Chondrocyte (in vitro differentiated cells): ENCODE measurements at regions not wholly inside any gene's neighbourhood (a gene's known extent, or its start where the extent isn't known, plus 50 kb on each side); places are given as distances from the start of the nearest gene placed in this dataset.

Experiments used
- DNase-seq: peaks from one replicate; pipeline ENCODE4 v3.0.0; 2021; ENCODE audit warnings: mixed read lengths, low spot score
- H3K27ac Mint-ChIP-seq: one replicate; pipeline ENCODE4 v1.8.0; 2021; ENCODE audit warnings: mild to moderate bottlenecking, moderate library complexity, mixed read lengths; ENCODE audit not compliant: unreplicated experiment
- H3K27me3 Mint-ChIP-seq: 2 replicates; pipeline ENCODE4 v1.8.0; 2021; ENCODE audit warnings: low read depth, mixed read lengths
- H3K36me3 Mint-ChIP-seq: 2 replicates; pipeline ENCODE4 v1.8.0; 2021; ENCODE audit warnings: low read depth, mixed read lengths
- H3K4me1 Mint-ChIP-seq: 2 replicates; pipeline ENCODE4 v1.8.0; 2021; ENCODE audit warnings: low read depth, mild to moderate bottlenecking, mixed read lengths
- H3K4me3 Mint-ChIP-seq: one replicate; pipeline ENCODE4 v1.8.0; 2021; ENCODE audit warnings: mild to moderate bottlenecking, moderate library complexity, mixed read lengths; ENCODE audit not compliant: unreplicated experiment
- H3K9me3 Mint-ChIP-seq: 2 replicates; pipeline ENCODE4 v1.8.0; 2021; ENCODE audit warnings: low read depth, mixed read lengths
- CTCF ChIP-seq: fragments of 200-600 bp; sonication (generic); IDR thresholded peaks from 2 replicates; pipeline ENCODE4 v1.5.0; 2021; ENCODE audit warnings: antibody characterized with exemption, mild to moderate bottlenecking, moderate library complexity

- Mint-ChIP-seq H3K27me3 (peaks cover 68% of the 10 kb centered on the region), H3K4me3 (no peak overlapping the region), H3K36me3 (peaks cover 6% of the 10 kb centered on the region), H3K9me3 (peaks cover 13% of the 10 kb centered on the region), H3K27ac (no peak overlapping the region), H3K4me1 (no peaks in the 10 kb centered on the region)
- no peak for TF ChIP-seq CTCF
- DNase-seq: no peak
Measured at GRCh38 chr1:229048896-229049295, 222.0 kb upstream of the RAB4A start.

- no peak overlapping the region for H3K27ac Mint-ChIP-seq
- TF ChIP-seq CTCF: no peak
- no peak for DNase-seq
- H3K9me3 Mint-ChIP-seq: peaks cover 7% of the 10 kb centered on the region
- H3K27me3 Mint-ChIP-seq: peaks cover 29% of the 10 kb centered on the region
- H3K4me1 Mint-ChIP-seq: peaks cover 18% of the 10 kb centered on the region
- H3K4me3 Mint-ChIP-seq: no peak overlapping the region
- H3K36me3 Mint-ChIP-seq: no peaks in the 10 kb centered on the region
Measured at GRCh38 chr1:229056046-229056445, 214.9 kb upstream of the RAB4A start.

- no peaks in the 10 kb centered on the region for H3K9me3 Mint-ChIP-seq
- TF ChIP-seq CTCF: no peak
- peaks cover 18% of the 10 kb centered on the region for H3K4me1 Mint-ChIP-seq
- no peak for DNase-seq
- H3K36me3 Mint-ChIP-seq: no peaks in the 10 kb centered on the region
- H3K27me3 Mint-ChIP-seq: peaks cover 20% of the 10 kb centered on the region
- no peak overlapping the region for H3K4me3 Mint-ChIP-seq
- no peak overlapping the region for H3K27ac Mint-ChIP-seq
Measured at GRCh38 chr1:229058111-229058561, 212.8 kb upstream of the RAB4A start.

GRCh38 chr1:229058729-229059128, 212.2 kb upstream of the RAB4A start:
- Mint-ChIP-seq H3K36me3 (no peaks in the 10 kb centered on the region), H3K4me3 (no peak overlapping the region), H3K9me3 (no peaks in the 10 kb centered on the region), H3K27ac (no peak overlapping the region), H3K27me3 (peaks cover 14% of the 10 kb centered on the region), H3K4me1 (peaks cover 18% of the 10 kb centered on the region)
- no peak for DNase-seq
- no peak for TF ChIP-seq CTCF

GRCh38 chr1:229059671-229060539, 211.0 kb upstream of the RAB4A start:
- Mint-ChIP-seq H3K4me3 (no peak overlapping the region), H3K27ac (peak overlapping the region; percentile 60), H3K4me1 (peaks cover 18% of the 10 kb centered on the region), H3K9me3 (no peaks in the 10 kb centered on the region), H3K27me3 (peaks cover 11% of the 10 kb centered on the region), H3K36me3 (no peaks in the 10 kb centered on the region)
- TF ChIP-seq CTCF: no peak
- no peak for DNase-seq
